Parathyroid adenoma (tissue), 2 donors: ENCODE measurements at regions not wholly inside any gene's neighbourhood (a gene's known extent, or its start where the extent isn't known, plus 50 kb on each side); places are given as distances from the start of the nearest gene placed in this dataset.

Source experiments
- H2AFZ ChIP-seq: fragments of 300-600 bp; sonication (generic); one replicate; pipeline ENCODE4 v1.7.0; 2017; ENCODE audit warnings: antibody characterized with exemption, mild to moderate bottlenecking
- H3K27ac ChIP-seq: fragments of 300-600 bp; sonication (generic); one replicate; pipeline ENCODE4 v1.7.0; 2017
- H3K27me3 ChIP-seq: fragments of 300-600 bp; sonication (generic); one replicate; pipeline ENCODE4 v1.7.0; 2017; ENCODE audit warnings: low read length; ENCODE audit not compliant: control insufficient read depth, insufficient read depth
- H3K36me3 ChIP-seq: fragments of 300-600 bp; sonication (generic); one replicate; pipeline ENCODE4 v1.7.0; 2017; ENCODE audit warnings: low read length; ENCODE audit not compliant: control insufficient read depth, insufficient read depth
- H3K4me1 ChIP-seq: fragments of 300-600 bp; sonication (generic); one replicate; pipeline ENCODE4 v1.7.0; 2017; ENCODE audit warnings: control low read depth
- H3K4me2 ChIP-seq: fragments of 300-600 bp; sonication (generic); one replicate; pipeline ENCODE4 v1.7.0; 2017; ENCODE audit warnings: low read length
- H3K4me3 ChIP-seq: fragments of 300-600 bp; sonication (generic); one replicate; pipeline ENCODE4 v1.7.0; 2017; ENCODE audit warnings: low read depth, low read length
- H3K79me2 ChIP-seq: fragments of 300-600 bp; sonication (generic); one replicate; pipeline ENCODE4 v1.7.0; 2017; ENCODE audit warnings: control low read depth
- H3K9ac ChIP-seq: fragments of 300-600 bp; sonication (generic); one replicate; pipeline ENCODE4 v1.7.0; 2017; ENCODE audit warnings: mild to moderate bottlenecking
- H3K9me3 ChIP-seq: fragments of 300-600 bp; sonication (generic); one replicate; pipeline ENCODE4 v1.7.0; 2017; ENCODE audit warnings: low read length; ENCODE audit not compliant: control insufficient read depth
- CTCF ChIP-seq: fragments of 300-600 bp; sonication (generic); IDR thresholded peaks from one replicate; pipeline ENCODE4 v1.7.0; 2017; ENCODE audit warnings: antibody characterized with exemption, mild to moderate bottlenecking
- donor health status: primary hyperparathyroidism.

- Histone ChIP-seq H3K36me3 (no peaks in the 10 kb centered on the region), H3K4me3 (no peak overlapping the region), H3K4me1 (peaks cover 5% of the 10 kb centered on the region), H3K4me2 (no peak overlapping the region), H3K27me3 (no peaks in the 10 kb centered on the region), H2AFZ (no peak overlapping the region), H3K27ac (no peak overlapping the region), H3K79me2 (no peaks in the 10 kb centered on the region), H3K9ac (no peak overlapping the region), H3K9me3 (no peaks in the 10 kb centered on the region)
- TF ChIP-seq CTCF, result no peak
These were observed 334.4 kb downstream of the GADD45G start for GRCh38 chr9:89939181-89939580.

- no peak overlapping the region for H3K9ac ChIP-seq
- no peak overlapping the region for H3K4me3 ChIP-seq
- H3K4me2 ChIP-seq, result no peak overlapping the region
- no peak overlapping the region for H3K27ac ChIP-seq
- H3K9me3 ChIP-seq, result no peaks in the 10 kb centered on the region
- H3K27me3 ChIP-seq, result no peaks in the 10 kb centered on the region
- H3K36me3 ChIP-seq, result no peaks in the 10 kb centered on the region
- peaks cover 5% of the 10 kb centered on the region for H3K4me1 ChIP-seq
- TF ChIP-seq CTCF, result no peak
- no peak overlapping the region for H2AFZ ChIP-seq
- no peaks in the 10 kb centered on the region for H3K79me2 ChIP-seq
These were observed 334.9 kb downstream of the GADD45G start for GRCh38 chr9:89939626-89940292.

GRCh38 chr9:89940625-89941024 is 335.8 kb downstream of the GADD45G start:
- Histone ChIP-seq H3K4me3 (no peak overlapping the region), H3K9ac (no peak overlapping the region), H3K9me3 (no peaks in the 10 kb centered on the region), H3K4me1 (peaks cover 5% of the 10 kb centered on the region), H2AFZ (no peak overlapping the region), H3K79me2 (no peaks in the 10 kb centered on the region), H3K27me3 (no peaks in the 10 kb centered on the region), H3K4me2 (no peak overlapping the region), H3K36me3 (no peaks in the 10 kb centered on the region), H3K27ac (no peak overlapping the region)
- TF ChIP-seq CTCF, result no peak

GRCh38 chr9:89941875-89942274 is 337.1 kb downstream of the GADD45G start:
- Histone ChIP-seq H2AFZ (no peak overlapping the region), H3K9ac (no peak overlapping the region), H3K36me3 (no peaks in the 10 kb centered on the region), H3K27me3 (no peaks in the 10 kb centered on the region), H3K4me3 (no peak overlapping the region), H3K4me2 (peak overlapping the region; percentile 56), H3K27ac (no peak overlapping the region), H3K9me3 (no peaks in the 10 kb centered on the region), H3K79me2 (no peaks in the 10 kb centered on the region), H3K4me1 (peaks cover 5% of the 10 kb centered on the region)
- no peak for TF ChIP-seq CTCF

GRCh38 chr9:89942643-89943042 is 337.8 kb downstream of the GADD45G start:
- Histone ChIP-seq H3K79me2 (no peaks in the 10 kb centered on the region), H3K4me2 (no peak overlapping the region), H3K4me3 (no peak overlapping the region), H2AFZ (no peak overlapping the region), H3K36me3 (no peaks in the 10 kb centered on the region), H3K9ac (no peak overlapping the region), H3K4me1 (peaks cover 5% of the 10 kb centered on the region), H3K9me3 (no peaks in the 10 kb centered on the region), H3K27me3 (no peaks in the 10 kb centered on the region), H3K27ac (no peak overlapping the region)
- TF ChIP-seq CTCF, result no peak
